ENCODE measurements at regions not wholly inside any gene's neighbourhood (a gene's known extent, or its start where the extent isn't known, plus 50 kb on each side); places are given as distances from the start of the nearest gene placed in this dataset.

- no peak overlapping the region for H3K27ac Mint-ChIP-seq
- H3K9me3 Mint-ChIP-seq: no peaks in the 10 kb centered on the region
- peaks cover 20% of the 10 kb centered on the region for H3K4me1 Mint-ChIP-seq
- Histone ChIP-seq H3K27ac (ENCODE audit: low read depth) (no peak overlapping the region), H4K20me1 (replicated peaks; ENCODE audit: insufficient read depth) (no peaks in the 10 kb centered on the region), H3K4me3 (no peak overlapping the region), H3F3A (replicated peaks; ENCODE audit: low read depth) (no peaks in the 10 kb centered on the region), H3K9me2 (ENCODE audit: insufficient read depth) (no peaks in the 10 kb centered on the region), H3K79me2 (replicated peaks; ENCODE audit: insufficient read depth) (no peaks in the 10 kb centered on the region), H3K4me1 (ENCODE audit: insufficient read depth) (peaks cover 24% of the 10 kb centered on the region), H3K4me2 (no peak overlapping the region), H3K27me3 (ENCODE audit: insufficient read depth) (no peaks in the 10 kb centered on the region), H2AFZ (no peak overlapping the region), H3K36me3 (ENCODE audit: insufficient read depth) (no peaks in the 10 kb centered on the region; the same call in 1 of the 2 replicates)
- H3K4me3 Mint-ChIP-seq: no peak overlapping the region
- ATAC-seq: no peak
- TF ChIP-seq CTCF (conservative IDR thresholded peaks at IDR 0.05; ENCODE audit: low read depth in 2 of 2): no peak
- no peak for TF ChIP-seq EZH2phosphoT487 (IDR thresholded peaks at IDR 0.05; ENCODE audit: unreplicated experiment)
- TF ChIP-seq STAT1 (IDR thresholded peaks at IDR 0.05; ENCODE audit: unreplicated experiment): no peak
- TF ChIP-seq ZNF462 (CRISPR knock-in tag; IDR thresholded peaks at IDR 0.05): no peak
- no peak for TF ChIP-seq ZNF114 (CRISPR knock-in tag; IDR thresholded peaks at IDR 0.05)
- TF ChIP-seq ZNF331 (CRISPR knock-in tag; IDR thresholded peaks at IDR 0.05; ENCODE audit: low read depth): no peak
- TF ChIP-seq POLR2AphosphoS5 (IDR thresholded peaks at IDR 0.05; ENCODE audit: low read depth): no peak
- no peak for TF ChIP-seq NANOG (IDR thresholded peaks at IDR 0.05; ENCODE audit: borderline replicate concordance)
- no peak for TF ChIP-seq EZH2 (IDR thresholded peaks at IDR 0.05; ENCODE audit: low read depth, unreplicated experiment)
- TF ChIP-seq, protein P1, sequence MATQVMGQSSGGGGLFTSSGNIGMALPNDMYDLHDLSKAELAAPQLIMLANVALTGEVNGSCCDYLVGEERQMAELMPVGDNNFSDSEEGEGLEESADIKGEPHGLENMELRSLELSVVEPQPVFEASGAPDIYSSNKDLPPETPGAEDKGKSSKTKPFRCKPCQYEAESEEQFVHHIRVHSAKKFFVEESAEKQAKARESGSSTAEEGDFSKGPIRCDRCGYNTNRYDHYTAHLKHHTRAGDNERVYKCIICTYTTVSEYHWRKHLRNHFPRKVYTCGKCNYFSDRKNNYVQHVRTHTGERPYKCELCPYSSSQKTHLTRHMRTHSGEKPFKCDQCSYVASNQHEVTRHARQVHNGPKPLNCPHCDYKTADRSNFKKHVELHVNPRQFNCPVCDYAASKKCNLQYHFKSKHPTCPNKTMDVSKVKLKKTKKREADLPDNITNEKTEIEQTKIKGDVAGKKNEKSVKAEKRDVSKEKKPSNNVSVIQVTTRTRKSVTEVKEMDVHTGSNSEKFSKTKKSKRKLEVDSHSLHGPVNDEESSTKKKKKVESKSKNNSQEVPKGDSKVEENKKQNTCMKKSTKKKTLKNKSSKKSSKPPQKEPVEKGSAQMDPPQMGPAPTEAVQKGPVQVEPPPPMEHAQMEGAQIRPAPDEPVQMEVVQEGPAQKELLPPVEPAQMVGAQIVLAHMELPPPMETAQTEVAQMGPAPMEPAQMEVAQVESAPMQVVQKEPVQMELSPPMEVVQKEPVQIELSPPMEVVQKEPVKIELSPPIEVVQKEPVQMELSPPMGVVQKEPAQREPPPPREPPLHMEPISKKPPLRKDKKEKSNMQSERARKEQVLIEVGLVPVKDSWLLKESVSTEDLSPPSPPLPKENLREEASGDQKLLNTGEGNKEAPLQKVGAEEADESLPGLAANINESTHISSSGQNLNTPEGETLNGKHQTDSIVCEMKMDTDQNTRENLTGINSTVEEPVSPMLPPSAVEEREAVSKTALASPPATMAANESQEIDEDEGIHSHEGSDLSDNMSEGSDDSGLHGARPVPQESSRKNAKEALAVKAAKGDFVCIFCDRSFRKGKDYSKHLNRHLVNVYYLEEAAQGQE (IDR thresholded peaks at IDR 0.05; ENCODE audit: unreplicated experiment): no peak
- no peak for TF ChIP-seq JUNB (IDR thresholded peaks at IDR 0.05; ENCODE audit: unreplicated experiment)
- TF ChIP-seq, protein P2, sequence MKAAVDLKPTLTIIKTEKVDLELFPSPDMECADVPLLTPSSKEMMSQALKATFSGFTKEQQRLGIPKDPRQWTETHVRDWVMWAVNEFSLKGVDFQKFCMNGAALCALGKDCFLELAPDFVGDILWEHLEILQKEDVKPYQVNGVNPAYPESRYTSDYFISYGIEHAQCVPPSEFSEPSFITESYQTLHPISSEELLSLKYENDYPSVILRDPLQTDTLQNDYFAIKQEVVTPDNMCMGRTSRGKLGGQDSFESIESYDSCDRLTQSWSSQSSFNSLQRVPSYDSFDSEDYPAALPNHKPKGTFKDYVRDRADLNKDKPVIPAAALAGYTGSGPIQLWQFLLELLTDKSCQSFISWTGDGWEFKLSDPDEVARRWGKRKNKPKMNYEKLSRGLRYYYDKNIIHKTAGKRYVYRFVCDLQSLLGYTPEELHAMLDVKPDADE (IDR thresholded peaks at IDR 0.05): no peak
- TF ChIP-seq CREB1 (CRISPR knock-in tag; IDR thresholded peaks at IDR 0.05; ENCODE audit: low read depth): no peak
- DNase-seq (ENCODE audit: low spot score): no peak
- H3K27me3 Mint-ChIP-seq (ENCODE audit: insufficient read depth, low read depth, poor library complexity): peaks cover 2% of the 10 kb centered on the region
- no peaks in the 10 kb centered on the region for H3K36me3 Mint-ChIP-seq (ENCODE audit: low read depth)
Observed at GRCh38 chr2:52518678-52519077, 1248.9 kb upstream of the CHAC2 start.

Data from GM23338 (cell line).